ENCODE measurements at regions not wholly inside any gene's neighbourhood (a gene's known extent, or its start where the extent isn't known, plus 50 kb on each side); places are given as distances from the start of the nearest gene placed in this dataset.
"Not testable (repeated sequence)": the region's sequence is repeated elsewhere in the genome, so short reads cannot be mapped to it uniquely, and the experiment has no call there.

GRCh38 chr12:87200289-87200979 is 828.8 kb downstream of the C12orf50 start:
- Mint-ChIP-seq H3K27ac (no peak overlapping the region), H3K9me3 (peaks cover 12% of the 10 kb centered on the region), H3K36me3 (ENCODE audit: low read depth) (no peaks in the 10 kb centered on the region), H3K4me3 (no peak overlapping the region), H3K27me3 (no peaks in the 10 kb centered on the region), H3K4me1 (no peaks in the 10 kb centered on the region)
- ChIA-PET POLR2A (no interaction called here), CTCF (no interaction called here)
- DNase-seq (no peak), ATAC-seq (ENCODE audit: low read depth) (no peak)
- intact Hi-C loops (cut with micrococcal nuclease), result no loop called here
- TF ChIP-seq CTCF (IDR thresholded peaks at IDR 0.05), result no peak

GRCh38 chr12:87198181-87198580 is 831.0 kb downstream of the C12orf50 start:
- Mint-ChIP-seq H3K4me1 (no peaks in the 10 kb centered on the region), H3K27me3 (no peaks in the 10 kb centered on the region), H3K9me3 (peaks cover 5% of the 10 kb centered on the region), H3K4me3 (no peak overlapping the region), H3K27ac (no peak overlapping the region), H3K36me3 (ENCODE audit: low read depth) (no peaks in the 10 kb centered on the region)
- DNase-seq (no peak), ATAC-seq (ENCODE audit: low read depth) (no peak)
- POLR2A ChIA-PET, result no interaction called here
- intact Hi-C loops (cut with micrococcal nuclease), result no loop called here
- no peak for TF ChIP-seq CTCF (IDR thresholded peaks at IDR 0.05)
- CTCF ChIA-PET, result no interaction called here

GRCh38 chr12:87196321-87196720 is 832.9 kb downstream of the C12orf50 start:
- CTCF ChIA-PET, result no interaction called here
- Mint-ChIP-seq H3K27ac (no peak overlapping the region), H3K9me3 (peaks cover 5% of the 10 kb centered on the region), H3K27me3 (no peaks in the 10 kb centered on the region), H3K36me3 (ENCODE audit: low read depth) (no peaks in the 10 kb centered on the region), H3K4me1 (no peaks in the 10 kb centered on the region), H3K4me3 (no peak overlapping the region)
- no peak for DNase-seq
- intact Hi-C loops (cut with micrococcal nuclease), result no loop called here
- ATAC-seq (ENCODE audit: low read depth), result no peak
- POLR2A ChIA-PET, result no interaction called here
- no peak for TF ChIP-seq CTCF (IDR thresholded peaks at IDR 0.05)

- H3K27me3 Mint-ChIP-seq; H3K9me3 Mint-ChIP-seq; H3K27ac Mint-ChIP-seq; H3K36me3 Mint-ChIP-seq (ENCODE audit: low read depth); POLR2A ChIA-PET; intact Hi-C loops (cut with micrococcal nuclease); DNase-seq; ATAC-seq (ENCODE audit: low read depth); H3K4me1 Mint-ChIP-seq; H3K4me3 Mint-ChIP-seq; CTCF ChIA-PET: not testable (repeated sequence)
These were observed 834.8 kb downstream of the C12orf50 start for GRCh38 chr12:87194389-87194788.

- no peak overlapping the region for H3K27ac Mint-ChIP-seq
- ChIA-PET POLR2A (no interaction called here), CTCF (no interaction called here)
- no peak for DNase-seq
- peaks cover 4% of the 10 kb centered on the region for H3K9me3 Mint-ChIP-seq
- H3K36me3 Mint-ChIP-seq (ENCODE audit: low read depth), result no peaks in the 10 kb centered on the region
- no peaks in the 10 kb centered on the region for H3K27me3 Mint-ChIP-seq
- no peak overlapping the region for H3K4me3 Mint-ChIP-seq
- intact Hi-C loops (cut with micrococcal nuclease), result no loop called here
- ATAC-seq (ENCODE audit: low read depth), result no peak
- H3K4me1 Mint-ChIP-seq, result no peaks in the 10 kb centered on the region
- no peak for TF ChIP-seq CTCF (IDR thresholded peaks at IDR 0.05)
These were observed 843.8 kb downstream of the C12orf50 start for GRCh38 chr12:87185367-87185766.

GRCh38 chr12:87182696-87183233 is 846.4 kb downstream of the C12orf50 start:
- TF ChIP-seq CTCF (IDR thresholded peaks at IDR 0.05), result no peak
- no peaks in the 10 kb centered on the region for H3K27me3 Mint-ChIP-seq
- POLR2A ChIA-PET, result no interaction called here
- intact Hi-C loops (cut with micrococcal nuclease), result no loop called here
- no peaks in the 10 kb centered on the region for H3K4me1 Mint-ChIP-seq
- H3K9me3 Mint-ChIP-seq, result peaks cover 4% of the 10 kb centered on the region
- CTCF ChIA-PET, result no interaction called here
- no peak for ATAC-seq (ENCODE audit: low read depth)
- H3K4me3 Mint-ChIP-seq, result no peak overlapping the region
- H3K27ac Mint-ChIP-seq, result no peak overlapping the region
- H3K36me3 Mint-ChIP-seq (ENCODE audit: low read depth), result no peaks in the 10 kb centered on the region
- DNase-seq, result no peak
